HuH-7 (cell line): ENCODE measurements at regions not wholly inside any gene's neighbourhood (a gene's known extent, or its start where the extent isn't known, plus 50 kb on each side); places are given as distances from the start of the nearest gene placed in this dataset.
"Not testable (repeated sequence)": the region's sequence is repeated elsewhere in the genome, so short reads cannot be mapped to it uniquely, and the experiment has no call there.

Experiments used
- DNase-seq: peaks from one replicate; pipeline ENCODE4 v3.0.0; 2011; ENCODE audit warnings: low spot score

GRCh38 chr6:34646714-34647113 lies 49.9 kb downstream of the ILRUN start:
- DNase-seq = no peak

- no peak for DNase-seq
Observed at GRCh38 chr6:34645627-34646026, 50.9 kb downstream of the ILRUN start.

- DNase-seq = no peak
Observed at GRCh38 chr6:34644716-34645115, 51.9 kb downstream of the ILRUN start.

- DNase-seq = no peak
Observed at GRCh38 chr6:34642427-34642826, 54.1 kb downstream of the ILRUN start.

- DNase-seq = not testable (repeated sequence)
Observed at GRCh38 chr6:34640074-34640849, 56.3 kb downstream of the ILRUN start.

GRCh38 chr6:34638834-34639736 lies 57.5 kb downstream of the ILRUN start:
- peak; percentile 19 for DNase-seq

GRCh38 chr6:34633785-34634184 lies 62.8 kb downstream of the ILRUN start:
- no peak for DNase-seq

- DNase-seq = no peak
Observed at GRCh38 chr6:34633256-34633655, 63.3 kb downstream of the ILRUN start.

GRCh38 chr6:34630040-34630439 lies 66.5 kb downstream of the ILRUN start:
- DNase-seq = no peak

GRCh38 chr6:34627296-34627695 lies 69.3 kb downstream of the ILRUN start:
- no peak for DNase-seq

- DNase-seq = no peak
Observed at GRCh38 chr6:34618430-34619182, 62.5 kb upstream of the SPDEF start.

- no peak for DNase-seq
Observed at GRCh38 chr6:34617231-34617630, 61.1 kb upstream of the SPDEF start.

- no peak for DNase-seq
Observed at GRCh38 chr6:34616227-34616585, 60.1 kb upstream of the SPDEF start.

- no peak for DNase-seq
Observed at GRCh38 chr6:34615574-34616226, 59.6 kb upstream of the SPDEF start.

GRCh38 chr6:34610819-34611477 lies 54.8 kb upstream of the SPDEF start:
- DNase-seq = no peak

GRCh38 chr6:34608321-34609091 lies 52.4 kb upstream of the SPDEF start:
- no peak for DNase-seq

- no peak for DNase-seq
Observed at GRCh38 chr6:34606477-34607265, 50.5 kb upstream of the SPDEF start.
